SK-N-SH (cell line): ENCODE measurements at regions not wholly inside any gene's neighbourhood (a gene's known extent, or its start where the extent isn't known, plus 50 kb on each side); places are given as distances from the start of the nearest gene placed in this dataset.

Experiments used
- CTCF ChIP-seq: fragments of 200-600 bp; sonication (generic); IDR thresholded peaks from 2 replicates; pipeline ENCODE4 v1.6.1; 2017; ENCODE audit warnings: antibody characterized with exemption, mild to moderate bottlenecking, moderate library complexity
- ELF1 ChIP-seq: IDR thresholded peaks from 2 replicates; pipeline ENCODE4 v1.4.0; 2012
- RAD21 ChIP-seq: IDR thresholded peaks from 2 replicates; pipeline ENCODE4 v1.6.1; 2012; ENCODE audit warnings: mild to moderate bottlenecking, low read length
- REST ChIP-seq: IDR thresholded peaks from 2 replicates; pipeline ENCODE4 v1.6.1; 2012; ENCODE audit warnings: mild to moderate bottlenecking, low read depth, low read length, moderate library complexity
- TAF1 ChIP-seq: IDR thresholded peaks from 2 replicates; pipeline ENCODE4 v1.6.1; 2012; ENCODE audit warnings: low read depth, mild to moderate bottlenecking, low read length, moderate library complexity, borderline replicate concordance

GRCh38 chr2:234752966-234753365, 198.9 kb upstream of the SH3BP4 start:
- TF ChIP-seq ELF1, result no peak
- TF ChIP-seq TAF1, result no peak
- no peak for TF ChIP-seq RAD21
- TF ChIP-seq CTCF, result no peak
- no peak for TF ChIP-seq REST
